Chondrocyte (in vitro differentiated cells): ENCODE measurements at regions not wholly inside any gene's neighbourhood (a gene's known extent, or its start where the extent isn't known, plus 50 kb on each side); places are given as distances from the start of the nearest gene placed in this dataset.

Experiments
- DNase-seq: peaks from one replicate; pipeline ENCODE4 v3.0.0; 2021; ENCODE audit warnings: mixed read lengths, low spot score
- H3K27ac Mint-ChIP-seq: one replicate; pipeline ENCODE4 v1.8.0; 2021; ENCODE audit warnings: mild to moderate bottlenecking, moderate library complexity, mixed read lengths; ENCODE audit not compliant: unreplicated experiment
- H3K27me3 Mint-ChIP-seq: 2 replicates; pipeline ENCODE4 v1.8.0; 2021; ENCODE audit warnings: low read depth, mixed read lengths
- H3K36me3 Mint-ChIP-seq: 2 replicates; pipeline ENCODE4 v1.8.0; 2021; ENCODE audit warnings: low read depth, mixed read lengths
- H3K4me1 Mint-ChIP-seq: 2 replicates; pipeline ENCODE4 v1.8.0; 2021; ENCODE audit warnings: low read depth, mild to moderate bottlenecking, mixed read lengths
- H3K4me3 Mint-ChIP-seq: one replicate; pipeline ENCODE4 v1.8.0; 2021; ENCODE audit warnings: mild to moderate bottlenecking, moderate library complexity, mixed read lengths; ENCODE audit not compliant: unreplicated experiment
- H3K9me3 Mint-ChIP-seq: 2 replicates; pipeline ENCODE4 v1.8.0; 2021; ENCODE audit warnings: low read depth, mixed read lengths
- CTCF ChIP-seq: fragments of 200-600 bp; sonication (generic); IDR thresholded peaks from 2 replicates; pipeline ENCODE4 v1.5.0; 2021; ENCODE audit warnings: antibody characterized with exemption, mild to moderate bottlenecking, moderate library complexity

DNA sequence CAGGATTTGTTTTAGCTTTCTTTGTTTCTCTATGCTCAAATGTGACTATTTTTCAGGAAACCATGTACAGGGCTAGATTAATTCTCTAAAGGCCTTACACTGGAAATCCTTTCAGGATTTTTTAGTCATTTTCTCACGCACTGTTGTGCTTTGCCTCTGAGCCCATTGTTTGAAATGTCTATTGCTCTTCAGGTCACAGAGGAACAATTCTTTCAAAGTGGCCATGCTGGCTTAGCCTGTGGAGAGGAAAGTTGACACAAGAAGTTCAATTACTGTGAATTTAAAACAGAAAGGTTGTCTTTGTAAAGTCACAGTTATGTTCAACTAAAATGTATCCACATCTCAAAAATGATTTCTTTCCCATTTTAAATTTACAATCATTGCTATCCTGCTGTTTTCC lies 1071.7 kb upstream of the POT1 start:
- H3K36me3 Mint-ChIP-seq, result no peaks in the 10 kb centered on the region
- peaks cover 4% of the 10 kb centered on the region for H3K9me3 Mint-ChIP-seq
- no peak for DNase-seq
- H3K27ac Mint-ChIP-seq, result no peak overlapping the region
- TF ChIP-seq CTCF, result no peak
- H3K27me3 Mint-ChIP-seq, result no peaks in the 10 kb centered on the region
- H3K4me3 Mint-ChIP-seq, result no peak overlapping the region
- no peaks in the 10 kb centered on the region for H3K4me1 Mint-ChIP-seq

GRCh38 chr7:125984795-125985194 lies 1055.2 kb upstream of the POT1 start:
- TF ChIP-seq CTCF, result no peak
- Mint-ChIP-seq H3K27ac (no peak overlapping the region), H3K9me3 (peaks cover 19% of the 10 kb centered on the region), H3K4me3 (no peak overlapping the region), H3K36me3 (no peaks in the 10 kb centered on the region), H3K27me3 (no peaks in the 10 kb centered on the region), H3K4me1 (no peaks in the 10 kb centered on the region)
- no peak for DNase-seq

- peaks cover 3% of the 10 kb centered on the region for H3K27me3 Mint-ChIP-seq
- TF ChIP-seq CTCF, result no peak
Observed at GRCh38 chr7:125971656-125972055, 1042.0 kb upstream of the POT1 start.

DNA sequence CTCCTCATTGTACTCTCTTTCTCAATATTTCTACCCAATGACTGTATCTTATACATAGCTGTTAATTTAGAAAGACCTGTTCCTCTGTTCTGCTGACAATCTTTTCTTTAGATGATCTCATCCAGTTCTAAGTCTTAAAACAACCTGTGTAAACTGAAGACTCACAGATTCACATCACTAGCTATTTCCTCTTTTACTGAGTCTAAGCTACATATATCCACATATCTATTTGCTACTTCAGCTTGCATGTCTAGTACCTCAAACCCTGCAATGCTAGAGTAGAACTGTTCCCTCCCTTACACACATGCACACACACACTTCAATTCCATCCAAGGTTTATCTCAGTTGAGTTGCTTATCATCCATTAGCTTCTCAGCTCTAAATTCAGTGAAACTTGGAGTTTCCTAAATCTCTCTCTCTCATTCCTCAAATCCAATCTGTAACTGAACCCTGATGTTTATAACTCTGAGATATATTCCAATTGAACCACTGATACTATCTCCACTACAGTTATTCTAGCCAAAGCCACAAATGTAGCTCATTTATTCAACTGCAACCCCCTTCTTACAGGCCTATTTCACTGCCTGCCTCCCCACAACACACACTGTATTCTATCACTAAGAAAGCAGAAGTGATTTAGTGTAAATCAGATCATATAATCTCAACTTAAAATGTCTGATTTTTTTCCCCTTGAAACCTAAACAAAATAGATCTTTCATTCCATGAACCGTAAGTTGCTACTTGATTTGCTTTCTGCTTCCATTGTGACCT lies 1036.8 kb upstream of the POT1 start:
- Mint-ChIP-seq H3K27ac (no peak overlapping the region), H3K36me3 (no peaks in the 10 kb centered on the region), H3K9me3 (no peaks in the 10 kb centered on the region), H3K27me3 (peaks cover 5% of the 10 kb centered on the region), H3K4me3 (no peak overlapping the region), H3K4me1 (no peaks in the 10 kb centered on the region)
- TF ChIP-seq CTCF, result no peak
- DNase-seq, result no peak

More at GRCh38 chr7:125971656-125972055, 1042.0 kb upstream of the POT1 start:
- DNase-seq, result no peak
- no peak overlapping the region for H3K4me3 Mint-ChIP-seq
- no peak overlapping the region for H3K27ac Mint-ChIP-seq
- H3K4me1 Mint-ChIP-seq, result no peaks in the 10 kb centered on the region
- no peaks in the 10 kb centered on the region for H3K36me3 Mint-ChIP-seq
- no peaks in the 10 kb centered on the region for H3K9me3 Mint-ChIP-seq

GRCh38 chr7:125934955-125935354 lies 1005.3 kb upstream of the POT1 start:
- H3K4me1 Mint-ChIP-seq, result no peaks in the 10 kb centered on the region
- H3K36me3 Mint-ChIP-seq, result no peaks in the 10 kb centered on the region
- no peak for DNase-seq
- TF ChIP-seq CTCF, result no peak
- no peaks in the 10 kb centered on the region for H3K27me3 Mint-ChIP-seq
- H3K4me3 Mint-ChIP-seq, result no peak overlapping the region
- H3K27ac Mint-ChIP-seq, result no peak overlapping the region
- H3K9me3 Mint-ChIP-seq, result peaks cover 6% of the 10 kb centered on the region
